ENCODE measurements at regions not wholly inside any gene's neighbourhood (a gene's known extent, or its start where the extent isn't known, plus 50 kb on each side); places are given as distances from the start of the nearest gene placed in this dataset.
"Not testable (repeated sequence)": the region's sequence is repeated elsewhere in the genome, so short reads cannot be mapped to it uniquely, and the experiment has no call there.

DNA sequence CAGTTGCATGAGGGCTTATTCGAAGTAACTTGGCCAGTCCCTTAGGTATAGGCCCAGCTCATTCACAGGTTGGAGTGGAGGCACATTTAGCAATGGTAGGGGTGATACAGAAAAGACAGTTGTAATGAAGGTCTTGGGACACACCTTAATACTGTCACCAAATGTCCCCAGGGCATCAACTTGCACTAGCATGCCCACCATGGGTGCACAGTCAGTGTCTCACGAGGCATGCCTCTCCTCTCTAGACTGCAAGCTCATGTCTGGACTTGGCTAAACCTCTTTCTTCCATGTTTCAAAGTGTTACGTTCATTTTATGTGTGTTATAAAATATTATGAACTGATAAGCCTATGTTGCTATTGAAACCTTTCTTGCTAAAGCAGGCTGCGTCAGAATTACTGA is 124.0 kb upstream of the ECI2 start:
- no peak for DNase-seq (ENCODE audit: low spot score)

DNA sequence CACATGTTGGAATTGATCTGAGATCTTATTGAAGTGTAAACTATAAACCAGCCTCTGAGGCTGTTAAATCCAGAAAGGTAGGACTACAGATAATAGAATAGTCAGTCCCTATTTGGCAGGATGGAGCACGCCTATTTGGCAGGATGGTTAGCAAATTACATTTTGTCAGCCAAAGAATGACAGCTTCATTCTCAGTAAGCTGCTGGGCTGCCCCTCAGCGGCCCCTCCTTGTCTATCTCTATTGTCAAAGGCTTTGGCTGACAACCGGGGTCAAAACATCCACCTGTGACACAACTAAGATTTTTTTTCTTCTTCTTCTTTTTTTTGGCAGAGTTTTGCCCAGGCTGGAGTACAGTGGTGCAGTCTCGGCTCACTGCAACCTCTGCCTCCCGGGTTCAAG is 123.4 kb upstream of the ECI2 start:
- no peak for DNase-seq (ENCODE audit: low spot score)

- no peak for DNase-seq (ENCODE audit: low spot score)
Measured at GRCh38 chr6:4256969-4257368, 121.6 kb upstream of the ECI2 start.

DNA sequence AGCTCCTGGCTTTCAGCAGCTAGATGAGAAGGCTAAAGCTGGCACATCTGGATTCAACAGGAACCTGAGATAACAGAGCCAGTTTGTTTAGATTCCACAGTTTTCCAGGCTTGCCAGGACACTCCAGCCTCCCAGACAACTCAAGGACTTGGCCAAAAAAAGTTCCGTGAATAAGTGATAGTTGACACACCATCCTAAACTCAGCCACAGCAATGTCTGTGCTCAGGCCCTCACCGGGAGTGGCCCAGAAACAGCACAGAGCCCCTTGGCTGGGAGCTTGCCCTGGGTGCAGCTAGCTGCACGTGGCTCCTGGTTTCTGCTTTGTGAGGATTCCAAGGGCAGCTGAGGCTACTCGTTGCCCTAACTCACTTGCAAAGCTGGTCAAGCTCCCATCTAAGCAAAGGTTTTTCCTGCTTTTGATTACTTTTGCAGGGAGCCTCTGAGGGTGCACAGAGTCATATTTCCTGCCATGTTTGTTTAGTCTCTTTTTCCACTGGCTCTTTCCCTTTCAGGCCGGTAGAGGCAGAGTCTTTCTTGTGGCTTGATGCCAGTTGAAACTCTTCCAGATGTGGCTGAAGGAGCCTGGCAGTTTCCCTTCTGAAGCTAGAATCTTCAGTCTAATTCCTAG is 118.3 kb upstream of the ECI2 start:
- DNase-seq (ENCODE audit: low spot score): no peak

GRCh38 chr6:4252445-4252844 is 117.1 kb upstream of the ECI2 start:
- DNase-seq (ENCODE audit: low spot score): not testable (repeated sequence)

GRCh38 chr6:4250645-4251044 is 115.3 kb upstream of the ECI2 start:
- no peak for DNase-seq (ENCODE audit: low spot score)

- DNase-seq (ENCODE audit: low spot score): not testable (repeated sequence)
Measured at GRCh38 chr6:4243832-4244231, 108.5 kb upstream of the ECI2 start.

- DNase-seq (ENCODE audit: low spot score): no peak
Measured at GRCh38 chr6:4243237-4243636, 107.9 kb upstream of the ECI2 start.

GRCh38 chr6:4242601-4243000 is 107.2 kb upstream of the ECI2 start:
- no peak for DNase-seq (ENCODE audit: low spot score)

GRCh38 chr6:4240148-4240547 is 104.8 kb upstream of the ECI2 start:
- no peak for DNase-seq (ENCODE audit: low spot score)

- DNase-seq (ENCODE audit: low spot score): no peak
Measured at GRCh38 chr6:4225161-4225872, 89.9 kb upstream of the ECI2 start.

DNA sequence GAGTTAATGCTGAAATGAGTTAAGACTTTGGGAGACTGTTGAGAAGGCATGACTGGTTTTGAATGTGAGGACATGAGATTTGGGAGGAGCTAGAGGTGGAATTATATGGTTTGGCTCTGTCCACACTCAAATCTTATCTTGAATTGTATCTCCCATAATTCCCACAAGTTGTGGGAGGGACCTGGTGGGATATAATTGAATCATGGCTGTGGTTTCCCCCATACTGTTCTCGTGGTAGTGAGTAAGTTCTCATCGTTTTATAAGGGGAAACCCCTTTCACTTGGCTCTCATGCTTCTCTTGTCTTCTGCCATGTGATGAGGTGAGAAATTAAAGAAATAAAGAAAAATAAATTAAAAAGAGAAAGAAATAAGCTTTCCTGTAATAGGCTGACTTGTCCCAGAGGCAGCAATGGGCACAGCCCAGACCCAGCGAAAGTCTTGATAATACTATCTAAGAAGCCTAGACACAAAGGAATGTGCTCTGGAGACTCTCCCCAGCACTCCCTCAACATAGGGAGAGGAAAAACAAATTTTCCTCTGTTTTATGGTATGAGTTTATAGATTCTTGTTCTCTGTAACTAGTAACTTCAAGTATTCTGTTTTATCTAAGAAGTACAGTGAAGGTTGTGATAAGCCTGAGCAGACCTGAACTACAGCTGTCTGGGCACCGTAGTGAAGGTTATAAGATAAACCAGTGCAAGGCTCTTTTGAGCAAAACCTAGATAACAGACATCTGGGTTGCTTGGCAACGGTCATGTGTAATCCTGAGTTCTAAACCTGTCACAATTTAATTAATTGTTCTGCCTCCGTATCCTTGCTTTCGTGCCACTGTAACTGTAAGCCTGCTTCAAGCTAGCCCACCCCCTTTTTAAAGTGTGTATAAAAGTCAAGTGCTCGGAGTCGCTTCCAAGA is 88.9 kb upstream of the ECI2 start:
- DNase-seq (ENCODE audit: low spot score): no peak

DNA sequence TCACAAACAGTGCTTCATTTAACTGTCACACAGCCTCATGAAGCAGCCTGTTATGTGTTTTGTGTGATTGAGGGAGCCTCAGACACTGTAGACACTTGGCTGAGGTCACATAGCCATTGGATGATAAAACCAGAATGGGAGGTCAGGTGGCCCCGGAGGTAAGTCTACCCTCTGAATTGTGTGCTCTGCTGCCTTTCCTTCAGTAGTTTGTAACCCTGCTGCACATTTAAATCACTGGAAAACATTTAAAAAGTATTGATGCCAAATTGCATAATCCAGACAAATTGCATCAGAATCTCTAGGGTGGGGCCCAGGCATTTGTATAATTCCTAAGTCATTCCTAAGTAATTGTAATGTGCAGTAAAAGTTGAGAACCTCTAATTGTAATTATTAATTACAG is 85.2 kb upstream of the ECI2 start:
- DNase-seq (ENCODE audit: low spot score): no peak

GRCh38 chr6:4218619-4219317 is 83.4 kb upstream of the ECI2 start:
- not testable (repeated sequence) for DNase-seq (ENCODE audit: low spot score)

GRCh38 chr6:4212588-4212987 is 77.2 kb upstream of the ECI2 start:
- no peak for DNase-seq (ENCODE audit: low spot score)

DNA sequence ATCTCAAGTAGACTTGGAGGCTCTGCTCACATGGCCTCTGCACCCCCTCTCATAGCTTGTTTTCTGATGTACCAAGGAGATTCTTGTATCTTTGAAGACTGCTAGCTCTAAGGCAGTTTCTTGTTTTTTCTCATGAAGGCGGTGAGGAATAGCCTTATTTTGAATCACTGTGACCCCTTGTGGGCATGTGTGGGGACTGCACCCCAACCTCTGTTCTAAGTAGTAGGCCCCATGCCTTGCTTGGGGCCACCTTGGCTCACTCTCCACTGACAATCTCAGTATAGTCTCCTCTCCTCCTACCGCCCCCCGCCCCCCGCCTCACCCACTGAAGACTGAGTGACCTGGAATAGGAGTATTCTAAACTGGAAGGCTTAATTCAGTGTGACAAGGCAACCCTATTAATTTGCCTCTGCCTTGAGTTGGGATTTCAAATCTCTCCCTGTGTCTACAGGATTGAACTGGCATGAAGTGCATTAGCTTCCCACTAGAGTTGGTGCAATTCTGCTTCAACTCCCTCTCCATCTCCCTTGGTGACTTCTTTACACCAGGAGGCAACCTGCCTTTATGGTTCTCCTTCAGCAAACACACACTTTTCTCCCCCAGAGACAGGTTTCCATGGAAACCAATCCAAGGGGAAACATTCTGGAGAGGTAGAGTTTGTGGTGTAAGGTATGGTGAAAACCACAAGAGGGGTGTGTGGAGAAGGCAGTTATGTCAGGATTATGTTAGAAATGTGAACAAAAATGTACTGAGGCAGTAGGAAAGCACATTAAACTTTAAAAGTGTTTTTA is 75.4 kb upstream of the ECI2 start:
- peak; percentile 43 for DNase-seq (ENCODE audit: low spot score)

DNA sequence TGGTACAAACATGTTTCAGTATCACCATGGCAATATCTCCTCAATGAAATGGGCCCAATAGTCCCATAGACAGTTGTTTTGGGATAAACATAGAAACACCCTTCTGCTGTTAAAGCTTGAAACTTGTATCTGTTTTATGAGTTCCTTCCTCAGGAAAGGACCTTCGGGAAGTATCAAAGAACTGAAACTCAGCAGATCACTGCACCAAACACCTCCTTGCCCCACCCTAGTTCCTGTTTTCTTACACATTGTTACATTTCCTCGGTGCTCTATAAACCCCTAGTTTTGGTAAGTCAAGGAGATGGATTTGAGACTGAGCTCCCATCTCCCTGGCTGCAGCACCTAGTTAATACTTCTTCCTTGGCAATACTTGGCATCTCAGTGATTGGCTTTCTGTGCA is 73.8 kb upstream of the ECI2 start:
- DNase-seq (ENCODE audit: low spot score): no peak

- DNase-seq (ENCODE audit: low spot score): peak; percentile 23
Measured at GRCh38 chr6:4208158-4208557, 72.8 kb upstream of the ECI2 start.

- DNase-seq (ENCODE audit: low spot score): not testable (repeated sequence)
Measured at GRCh38 chr6:4203642-4204417, 68.5 kb upstream of the ECI2 start.

GRCh38 chr6:4192627-4193026 is 57.3 kb upstream of the ECI2 start:
- DNase-seq (ENCODE audit: low spot score): no peak

- no peak for DNase-seq (ENCODE audit: low spot score)
Measured at GRCh38 chr6:4192173-4192572, 56.8 kb upstream of the ECI2 start.

Measured in cerebellar cortex (tissue), 1 donor.